ENCODE measurements at regions not wholly inside any gene's neighbourhood (a gene's known extent, or its start where the extent isn't known, plus 50 kb on each side); places are given as distances from the start of the nearest gene placed in this dataset.
"Not testable (repeated sequence)": the region's sequence is repeated elsewhere in the genome, so short reads cannot be mapped to it uniquely, and the experiment has no call there.

- no peak for ATAC-seq
- DNase-seq (ENCODE audit: low spot score) = no peak
These were observed 452.9 kb downstream of the TMEM135 start for GRCh38 chr11:87490671-87491070.

DNA sequence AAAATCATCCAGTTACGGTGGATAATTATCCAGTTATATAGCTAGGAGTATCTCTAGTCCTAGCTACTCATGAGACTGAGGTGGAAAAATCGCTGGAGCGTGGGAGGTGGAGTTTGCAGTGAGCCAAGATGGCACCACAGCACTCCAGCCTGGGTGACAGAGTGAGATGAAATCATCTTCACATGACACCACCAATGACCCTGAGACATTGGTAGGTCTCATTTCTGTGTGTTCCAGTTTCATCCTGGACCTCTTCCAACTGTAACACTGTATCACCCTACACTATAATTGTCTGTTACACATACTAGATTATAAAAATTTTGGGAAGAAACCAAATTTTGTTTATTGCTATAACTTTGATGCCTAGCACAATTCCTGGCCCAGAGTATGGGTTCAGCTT lies 446.8 kb downstream of the TMEM135 start:
- ATAC-seq (no peak), DNase-seq (ENCODE audit: low spot score) (no peak)

DNA sequence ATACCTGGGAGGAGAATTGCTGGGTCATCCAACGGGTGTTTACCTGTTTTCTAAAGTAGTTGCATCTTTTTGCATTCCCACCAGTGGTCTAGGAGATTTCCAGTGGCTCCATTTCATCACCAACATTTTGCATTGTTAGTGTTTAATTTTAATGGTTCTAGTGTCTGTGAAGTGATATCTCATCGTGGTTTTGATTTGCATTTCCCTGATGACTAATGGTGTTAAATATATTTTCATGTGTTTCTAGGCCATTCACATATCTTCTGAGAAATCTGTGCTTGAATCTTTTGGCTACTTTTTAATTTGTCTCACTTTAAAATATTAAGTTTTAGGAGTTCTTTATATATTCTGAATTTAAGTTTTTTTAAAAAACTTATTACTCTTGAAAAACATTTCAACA lies 439.6 kb downstream of the TMEM135 start:
- ATAC-seq (no peak), DNase-seq (ENCODE audit: low spot score) (no peak)

GRCh38 chr11:87473174-87473573 lies 435.4 kb downstream of the TMEM135 start:
- ATAC-seq (no peak), DNase-seq (ENCODE audit: low spot score) (no peak)

DNA sequence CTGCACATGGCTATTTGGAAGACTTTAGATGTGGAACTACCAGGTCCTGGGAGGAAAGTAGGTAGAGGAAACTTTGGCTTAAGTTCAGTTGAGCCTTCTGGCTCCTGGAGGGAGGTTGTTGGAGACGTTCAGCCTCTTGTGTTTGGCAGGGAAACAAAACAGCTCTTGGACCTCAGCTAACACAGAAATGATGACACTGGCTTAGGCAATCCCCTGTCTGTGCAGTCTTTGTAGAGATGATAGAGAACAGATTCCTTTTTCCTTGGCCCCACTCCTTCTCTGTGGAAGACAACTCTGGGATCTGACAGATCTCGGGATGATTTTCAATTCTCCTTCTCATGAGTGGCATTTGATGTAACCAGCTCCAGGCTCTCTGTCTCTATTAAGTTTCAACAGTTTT lies 428.5 kb downstream of the TMEM135 start:
- ATAC-seq (no peak), DNase-seq (ENCODE audit: low spot score) (no peak)

- no peak for ATAC-seq
These were observed 428.0 kb downstream of the TMEM135 start for GRCh38 chr11:87465716-87466115.

DNA sequence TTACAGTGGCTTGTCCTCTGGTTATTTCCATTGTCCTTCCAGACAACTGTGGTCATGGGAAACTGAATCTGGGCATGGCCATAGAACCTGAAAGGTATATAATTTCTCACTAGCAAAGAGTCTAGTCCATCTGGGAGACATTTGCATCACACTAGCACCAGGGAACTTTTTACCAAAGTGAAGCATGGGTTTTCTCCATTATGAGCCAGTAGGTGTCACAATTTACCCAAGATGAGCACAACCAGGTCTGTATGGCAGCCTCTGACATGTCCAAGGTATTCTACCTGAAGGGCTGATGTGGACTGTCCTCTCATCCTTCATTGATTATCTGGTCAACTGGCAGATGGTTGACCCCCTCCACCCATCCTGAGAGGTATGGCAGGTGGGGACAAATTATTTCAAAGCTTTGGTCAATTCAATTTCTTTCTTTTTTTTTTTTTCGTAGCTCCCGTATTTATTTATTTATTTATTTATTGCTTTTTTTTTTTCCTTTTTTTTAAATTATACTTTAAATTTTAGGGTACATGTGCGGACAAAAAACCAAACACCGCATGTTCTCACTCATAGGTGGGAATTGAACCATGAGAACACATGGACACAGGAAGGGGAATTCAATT lies 425.9 kb downstream of the TMEM135 start:
- ATAC-seq = peak; percentile 39
- DNase-seq (ENCODE audit: low spot score) = no peak

More at GRCh38 chr11:87465716-87466115, 428.0 kb downstream of the TMEM135 start:
- DNase-seq (ENCODE audit: low spot score) = no peak

GRCh38 chr11:87462171-87462570 lies 424.4 kb downstream of the TMEM135 start:
- ATAC-seq = no peak
- no peak for DNase-seq (ENCODE audit: low spot score)

DNA sequence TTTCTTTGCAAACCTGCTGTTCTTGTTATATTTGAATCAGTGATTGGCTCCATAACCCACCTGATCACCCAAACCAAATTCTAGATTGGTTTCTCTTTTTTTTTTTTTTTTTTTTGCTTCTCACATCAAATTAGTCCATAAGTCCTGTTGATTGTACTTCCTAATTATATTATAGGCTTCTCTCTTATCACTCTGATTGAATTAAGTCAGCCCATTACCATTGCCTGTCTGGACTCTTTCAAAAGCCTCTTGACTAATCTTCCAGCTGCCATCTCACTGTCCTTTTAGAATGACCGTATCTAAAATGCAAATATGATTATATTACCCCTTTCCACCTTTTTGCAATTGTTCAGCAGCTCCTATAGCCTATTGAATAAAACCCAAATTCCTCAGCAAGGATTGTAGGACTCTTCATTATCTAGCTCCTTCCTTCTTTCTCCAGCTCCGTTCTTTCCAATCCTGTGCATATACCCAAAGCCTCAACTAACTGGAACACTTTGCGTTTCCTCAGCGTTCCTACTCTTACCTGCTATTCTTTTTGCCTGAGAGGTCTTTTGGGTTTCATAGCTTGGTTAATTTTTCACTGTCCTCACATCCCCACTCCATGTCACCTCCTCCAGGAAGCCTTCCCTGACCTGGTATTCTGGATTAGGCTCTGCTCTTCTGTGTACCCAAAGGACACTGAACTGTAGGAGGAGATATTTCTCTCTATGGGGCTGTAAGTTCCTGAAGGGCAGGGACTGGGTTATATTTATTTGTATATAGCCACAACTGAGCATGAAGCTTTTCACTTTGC lies 423.3 kb downstream of the TMEM135 start:
- ATAC-seq (no peak), DNase-seq (ENCODE audit: low spot score) (no peak)

DNA sequence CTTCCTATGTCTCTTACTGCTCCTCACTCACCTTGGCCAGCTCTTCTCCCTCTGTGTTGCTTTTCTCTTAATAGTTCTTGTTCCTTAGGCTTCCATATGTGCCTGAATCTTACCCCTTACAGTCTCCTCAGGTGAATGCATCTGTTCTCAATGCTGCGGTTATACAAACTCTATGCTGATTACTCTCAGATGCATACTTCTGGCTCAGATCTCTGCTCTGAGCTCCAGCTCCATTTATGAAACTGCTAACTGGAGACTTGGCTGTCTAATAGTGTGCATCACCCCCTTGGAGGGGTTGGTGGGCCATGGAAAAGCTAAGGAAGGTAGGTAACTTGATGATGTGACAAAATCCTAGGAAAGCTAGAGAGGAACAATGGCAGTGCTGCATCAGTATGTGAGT lies 422.5 kb downstream of the TMEM135 start:
- ATAC-seq (no peak), DNase-seq (ENCODE audit: low spot score) (no peak)

- no peak for ATAC-seq
- DNase-seq (ENCODE audit: low spot score) = no peak
These were observed 421.6 kb downstream of the TMEM135 start for GRCh38 chr11:87459351-87459750.

GRCh38 chr11:87456499-87456898 lies 418.8 kb downstream of the TMEM135 start:
- ATAC-seq (no peak), DNase-seq (ENCODE audit: low spot score) (no peak)

DNA sequence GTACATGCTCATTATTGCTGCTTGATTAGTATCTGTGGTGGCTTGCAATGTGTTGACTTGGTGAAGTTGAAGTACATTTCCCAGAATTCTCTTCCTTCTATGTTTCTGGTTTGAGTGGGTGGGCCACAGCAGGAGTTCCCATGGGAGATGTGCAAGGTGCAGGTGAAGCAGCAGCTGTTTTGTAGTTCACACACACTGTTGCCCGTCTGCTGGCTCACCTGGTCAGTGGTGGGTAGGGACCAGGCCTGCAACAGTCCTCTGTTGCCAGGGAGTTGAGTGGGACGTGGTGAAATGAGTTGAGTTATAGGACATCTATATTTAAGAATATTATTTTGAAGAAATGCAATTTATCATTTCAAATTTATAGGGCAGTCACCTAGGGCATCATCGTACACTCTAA lies 417.4 kb downstream of the TMEM135 start:
- ATAC-seq = no peak
- no peak for DNase-seq (ENCODE audit: low spot score)

GRCh38 chr11:87454241-87454640 lies 416.5 kb downstream of the TMEM135 start:
- no peak for DNase-seq (ENCODE audit: low spot score)
- ATAC-seq = no peak

GRCh38 chr11:87453531-87454089 lies 415.9 kb downstream of the TMEM135 start:
- DNase-seq (ENCODE audit: low spot score) = no peak
- no peak for ATAC-seq

DNA sequence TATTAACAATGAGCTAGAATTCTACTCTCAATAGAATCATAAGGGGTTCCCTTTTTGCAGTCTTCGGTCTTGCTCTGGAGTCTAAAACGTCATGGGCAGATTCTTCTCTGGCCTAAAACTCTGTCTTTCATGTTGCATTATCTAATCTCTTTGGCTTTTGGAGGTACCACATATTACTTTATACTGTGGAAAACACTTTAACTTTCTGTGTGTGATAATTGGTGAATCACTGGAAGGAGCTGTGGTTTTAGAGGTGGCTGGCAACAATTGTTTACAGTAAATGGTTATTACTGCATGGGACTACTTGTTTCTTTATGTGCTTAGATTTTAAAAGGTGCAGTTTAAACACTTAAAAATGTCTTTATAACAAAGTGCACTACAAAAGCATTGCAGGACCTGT lies 414.3 kb downstream of the TMEM135 start:
- not testable (repeated sequence) for ATAC-seq; DNase-seq (ENCODE audit: low spot score)

DNA sequence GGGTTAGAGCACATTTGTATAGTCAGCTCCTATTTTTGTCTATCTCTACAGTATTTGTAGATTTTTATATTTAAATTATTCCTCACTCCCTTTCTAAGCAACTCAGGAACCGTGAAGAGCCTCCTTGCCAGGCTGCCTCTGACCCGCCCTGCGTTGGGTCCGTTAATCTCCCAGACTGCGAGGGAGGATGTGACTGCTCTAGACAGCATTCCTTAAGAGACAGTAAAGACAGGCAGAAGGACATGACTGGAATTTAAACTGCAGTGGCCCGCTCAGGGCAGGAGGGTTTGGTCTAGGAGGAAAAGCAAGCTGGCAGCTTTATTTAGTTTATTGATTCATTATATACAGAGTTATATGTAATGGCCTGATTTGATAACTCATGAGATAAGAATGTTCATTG lies 413.7 kb downstream of the TMEM135 start:
- ATAC-seq (no peak), DNase-seq (ENCODE audit: low spot score) (no peak)

GRCh38 chr11:87447606-87448005 lies 409.9 kb downstream of the TMEM135 start:
- DNase-seq (ENCODE audit: low spot score) (no peak), ATAC-seq (no peak)

DNA sequence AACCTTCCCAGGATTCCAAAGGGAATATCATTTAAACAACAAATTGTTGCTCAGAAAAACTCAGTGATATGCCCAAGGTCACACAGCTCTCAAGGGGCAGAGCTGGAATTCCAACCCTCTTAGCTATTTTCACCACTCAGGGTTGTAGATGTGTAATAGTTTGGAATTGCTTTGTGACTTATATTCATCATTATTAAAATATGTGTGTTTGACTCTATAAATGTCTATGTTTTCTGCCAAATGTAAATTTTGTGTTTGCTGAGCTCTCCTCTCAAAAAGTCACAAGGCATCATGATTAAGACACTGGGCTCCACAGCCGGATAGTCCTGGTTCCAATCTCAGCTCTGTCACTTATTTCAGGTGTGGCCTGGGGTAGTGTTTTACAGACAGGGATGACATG lies 407.3 kb downstream of the TMEM135 start:
- DNase-seq (ENCODE audit: low spot score) (no peak), ATAC-seq (no peak)

DNA sequence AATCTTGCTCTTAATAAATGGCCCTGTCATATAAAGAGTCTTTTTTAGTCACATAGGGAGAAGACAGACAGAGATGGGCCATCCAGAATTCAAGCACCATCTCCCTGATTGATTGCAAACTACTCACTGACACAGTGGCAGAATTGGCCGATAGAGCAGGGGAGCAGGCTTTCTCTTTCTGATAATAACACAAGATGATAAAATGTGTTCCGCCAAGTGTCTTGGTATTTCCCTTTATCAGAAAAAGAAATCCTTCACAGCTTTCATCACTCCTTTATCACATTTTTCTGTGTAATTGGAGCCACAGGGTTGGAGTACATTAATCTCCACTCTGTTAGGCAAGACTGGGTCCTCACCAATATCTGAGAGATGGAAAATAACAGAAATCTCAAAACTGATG lies 406.0 kb downstream of the TMEM135 start:
- ATAC-seq (no peak), DNase-seq (ENCODE audit: low spot score) (no peak)

- ATAC-seq = no peak
- no peak for DNase-seq (ENCODE audit: low spot score)
These were observed 402.5 kb downstream of the TMEM135 start for GRCh38 chr11:87440076-87440770.

DNA sequence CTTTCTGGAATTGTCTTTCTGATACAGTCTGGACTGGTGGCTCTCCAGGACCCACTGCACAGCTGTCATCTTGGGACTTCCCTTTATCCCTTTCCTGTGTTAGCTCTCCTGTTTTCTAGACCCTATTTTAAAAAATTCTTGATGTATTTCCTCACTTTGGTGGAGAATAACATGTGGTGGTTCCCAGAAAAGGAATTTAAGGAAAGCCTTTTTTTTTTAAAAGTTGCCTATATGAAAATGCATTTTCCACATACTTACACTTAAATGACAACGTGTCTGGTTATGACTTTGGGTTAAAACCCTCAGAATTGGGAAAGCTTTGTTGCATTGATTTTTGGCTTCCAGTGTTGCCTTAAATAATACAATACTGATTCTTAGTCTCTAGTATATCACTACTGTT lies 400.7 kb downstream of the TMEM135 start:
- ATAC-seq (no peak), DNase-seq (ENCODE audit: low spot score) (no peak)
